Activated CD4-positive, alpha-beta T cell treated with anti-CD3 and anti-CD28 coated beads, Interleukin-2, amount 50 U/mL, for 16 hours (primary cell): ENCODE measurements at regions not wholly inside any gene's neighbourhood (a gene's known extent, or its start where the extent isn't known, plus 50 kb on each side); places are given as distances from the start of the nearest gene placed in this dataset.

Experiments
- DNase-seq: peaks from one replicate; pipeline ENCODE4 v3.0.0-alpha.2; 2020

GRCh38 chr15:39227001-39227400, 353.9 kb upstream of the THBS1 start:
- no peak for DNase-seq

DNA sequence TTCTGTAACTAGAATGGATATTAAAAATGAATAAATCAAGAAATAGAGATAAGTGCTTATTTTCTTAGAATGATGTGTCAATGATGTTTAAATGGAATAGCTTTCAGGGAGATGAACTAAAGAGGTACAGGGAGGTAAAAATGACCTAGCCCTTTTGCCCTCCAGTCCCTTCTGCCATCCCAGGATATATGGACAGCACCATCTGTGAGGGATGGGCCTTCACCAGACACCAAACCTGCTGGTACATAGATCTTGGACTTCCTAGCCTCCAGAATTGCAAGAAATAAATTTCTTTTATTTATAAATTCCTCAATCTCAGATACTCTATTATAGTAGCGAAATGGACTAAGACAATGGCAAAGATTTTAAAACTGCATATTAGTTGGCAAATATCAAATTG, 352.0 kb upstream of the THBS1 start:
- no peak for DNase-seq

DNA sequence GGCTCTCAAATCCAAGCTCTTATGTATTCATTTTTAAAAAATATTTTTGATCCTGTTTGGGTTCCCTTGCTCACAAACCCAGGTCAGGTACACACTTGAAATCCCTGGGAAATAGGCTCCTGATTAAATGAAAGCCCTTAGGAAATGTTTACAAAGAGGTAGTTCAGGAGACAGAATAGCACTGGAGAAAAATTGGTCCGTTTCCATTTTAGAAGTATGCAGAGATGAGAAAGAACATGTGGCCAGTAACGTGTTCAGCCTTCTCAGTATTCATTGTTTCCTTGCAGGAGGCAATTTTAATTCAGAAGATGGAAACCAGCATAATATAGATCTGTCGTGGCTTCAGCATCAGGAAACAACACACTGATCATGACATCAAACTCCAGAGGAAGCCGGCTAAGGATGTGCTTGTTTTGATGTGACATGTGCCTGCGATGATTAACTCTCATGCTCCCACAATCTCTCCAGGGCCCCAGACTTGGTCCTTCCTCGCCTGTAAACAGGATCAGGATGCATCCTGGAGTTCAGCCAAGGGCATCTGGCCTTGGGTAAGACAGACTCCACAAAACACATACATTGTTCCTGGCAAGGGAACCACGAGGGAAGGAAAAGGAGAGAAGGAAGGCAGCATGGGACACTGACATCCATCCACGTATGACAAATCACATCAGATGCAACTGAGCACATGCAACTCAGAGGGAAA, 350.5 kb upstream of the THBS1 start:
- no peak for DNase-seq

DNA sequence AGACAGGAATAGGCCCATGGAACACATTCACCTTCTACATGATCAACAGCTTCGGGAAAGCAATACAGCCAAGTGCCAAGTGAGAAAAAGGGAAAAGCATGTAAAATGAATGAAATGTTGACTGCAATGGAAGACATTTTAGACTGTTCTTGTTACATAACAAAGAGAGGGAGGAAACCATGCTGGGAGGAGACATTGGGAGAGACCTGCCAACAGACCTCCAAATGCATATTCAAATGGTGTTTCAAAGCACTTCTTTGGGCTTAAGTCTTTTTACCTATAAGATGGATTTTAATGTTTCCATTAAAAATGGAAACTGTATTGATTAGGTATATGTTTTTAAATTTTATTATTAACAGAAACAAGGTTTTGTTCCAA, 350.0 kb upstream of the THBS1 start:
- DNase-seq: no peak

DNA sequence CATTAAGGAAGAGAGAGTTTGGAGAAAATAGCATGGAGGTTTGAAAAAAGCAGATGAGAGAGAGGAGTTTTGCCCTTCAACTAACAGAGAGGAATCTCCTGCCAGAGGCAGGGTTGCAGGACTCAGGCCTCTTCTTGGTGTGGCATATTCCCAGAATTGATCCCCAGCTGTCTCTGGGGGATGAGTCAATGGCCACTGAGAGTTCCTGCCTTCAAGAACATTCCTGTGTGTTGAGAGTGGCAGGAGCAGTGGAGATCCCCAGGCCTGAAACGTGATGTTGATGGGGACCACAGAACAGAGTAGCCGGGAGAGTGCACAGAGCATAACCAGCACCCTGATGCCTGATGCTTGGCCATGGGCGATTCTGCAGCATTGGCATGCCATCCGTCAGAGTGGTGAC, 348.4 kb upstream of the THBS1 start:
- DNase-seq: no peak

DNA sequence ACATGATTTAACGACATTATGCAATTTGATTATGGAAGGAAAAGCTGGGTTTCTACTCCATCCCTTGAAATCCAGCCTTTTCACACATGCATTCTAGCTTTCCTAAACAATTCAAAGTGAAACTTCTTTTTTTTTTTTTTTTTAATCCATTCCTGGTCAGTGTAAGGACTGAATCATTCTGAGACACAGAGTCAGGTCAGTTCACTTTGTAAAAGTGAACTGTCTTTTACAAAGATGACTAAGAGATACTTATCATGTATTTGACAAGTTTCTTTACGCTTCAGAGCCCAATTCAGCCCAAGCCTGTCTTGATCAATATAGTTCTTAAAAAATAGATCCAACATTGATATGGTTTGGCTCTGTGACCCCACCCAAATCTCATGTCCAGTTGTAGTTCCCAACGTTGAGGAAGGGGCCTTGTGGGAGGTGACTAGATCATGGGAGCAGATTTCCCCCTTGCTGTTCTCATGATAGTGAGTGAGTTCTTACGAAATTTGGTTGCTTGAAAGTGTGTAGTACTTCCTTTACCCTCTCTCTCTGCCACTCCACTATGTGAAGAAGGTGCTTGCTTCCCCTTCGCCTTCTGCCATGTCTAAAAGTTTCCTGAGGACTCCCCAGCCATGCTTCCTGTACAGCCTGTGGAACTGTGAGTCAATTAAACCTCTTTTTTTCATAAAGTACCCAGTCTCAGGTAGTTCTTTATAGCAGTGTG, 345.6 kb upstream of the THBS1 start:
- peak; percentile 24 for DNase-seq

- no peak for DNase-seq
Measured at GRCh38 chr15:39236375-39236774, 344.5 kb upstream of the THBS1 start.

DNA sequence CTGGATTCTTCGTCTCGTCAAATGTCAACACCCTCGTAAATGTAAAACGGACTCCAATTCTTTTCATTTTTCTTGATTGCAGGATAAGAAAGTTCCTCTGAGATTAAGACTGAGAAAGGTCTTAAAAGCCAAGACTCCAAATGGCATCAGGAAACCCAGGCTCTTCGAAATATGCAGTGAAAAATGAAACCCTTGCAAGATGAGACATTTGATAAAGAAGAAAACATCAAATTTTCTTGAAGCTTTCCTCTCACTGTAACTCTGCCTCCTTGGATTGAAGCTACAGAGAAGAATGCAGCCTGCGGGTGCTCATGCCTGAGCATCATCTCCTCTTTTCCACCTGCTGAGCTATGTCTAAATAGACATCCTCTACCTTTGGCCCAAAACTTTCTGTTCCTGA, 342.4 kb upstream of the THBS1 start:
- DNase-seq: no peak

GRCh38 chr15:39239562-39239961, 341.3 kb upstream of the THBS1 start:
- no peak for DNase-seq

GRCh38 chr15:39242345-39242744, 338.5 kb upstream of the THBS1 start:
- no peak for DNase-seq

GRCh38 chr15:39243396-39243795, 337.5 kb upstream of the THBS1 start:
- DNase-seq: no peak

DNA sequence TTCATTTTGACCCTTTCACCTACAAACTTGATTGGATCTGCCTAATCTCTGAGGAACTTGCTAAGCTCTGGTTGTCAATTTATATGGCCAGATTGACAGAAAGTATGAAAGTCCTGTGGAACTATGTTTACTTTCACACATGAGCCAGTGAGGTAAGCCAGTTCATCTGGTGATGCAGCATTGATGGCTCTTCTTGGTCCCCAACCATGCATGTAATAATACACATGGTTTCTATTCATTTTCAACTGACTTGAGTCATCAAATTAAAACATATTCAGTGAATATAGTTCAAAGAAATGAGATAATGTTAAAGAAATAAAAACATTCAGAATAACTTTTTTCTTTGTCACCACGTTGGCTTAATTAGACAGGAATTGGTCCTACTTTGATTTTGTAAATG, 336.1 kb upstream of the THBS1 start:
- no peak for DNase-seq

DNA sequence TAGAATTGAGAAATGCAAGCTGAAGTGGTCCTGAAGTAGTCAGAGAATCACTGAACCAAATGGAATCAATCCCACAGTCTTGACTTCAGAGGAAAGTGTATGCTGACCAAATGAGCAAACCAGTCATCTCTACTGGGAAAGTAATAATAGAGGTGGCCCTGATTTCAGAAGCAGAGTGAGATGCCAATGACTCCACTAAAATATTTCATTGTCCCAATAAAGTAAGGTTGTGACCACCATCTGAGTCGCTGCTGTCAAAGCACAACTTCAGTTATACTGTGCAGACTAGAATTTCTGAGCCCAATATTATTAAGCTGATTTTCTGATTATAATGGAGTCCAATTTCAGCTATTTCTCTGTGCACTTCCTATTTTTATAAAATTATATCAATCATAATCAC, 334.4 kb upstream of the THBS1 start:
- no peak for DNase-seq

- no peak for DNase-seq
Measured at GRCh38 chr15:39247574-39247973, 333.3 kb upstream of the THBS1 start.

DNA sequence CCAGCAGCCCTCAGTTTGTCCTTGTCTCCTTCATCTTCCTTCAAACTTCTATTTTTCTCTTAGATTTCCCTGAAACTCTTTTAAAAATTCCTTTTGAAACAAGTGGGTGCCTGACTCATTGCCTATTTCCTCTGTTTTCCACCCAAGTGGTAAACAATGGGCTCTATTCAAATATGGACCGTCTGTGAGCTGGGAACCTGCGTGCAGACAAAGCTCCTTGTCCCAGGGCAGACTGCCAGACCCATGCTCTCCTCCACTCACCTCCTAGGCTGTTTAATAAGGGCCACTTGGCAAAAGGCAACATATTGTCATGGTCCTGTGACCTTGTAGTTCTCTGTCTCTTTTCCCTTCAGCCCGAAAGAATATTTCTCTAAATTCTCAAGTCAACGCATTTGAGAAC, 332.7 kb upstream of the THBS1 start:
- DNase-seq: no peak

DNA sequence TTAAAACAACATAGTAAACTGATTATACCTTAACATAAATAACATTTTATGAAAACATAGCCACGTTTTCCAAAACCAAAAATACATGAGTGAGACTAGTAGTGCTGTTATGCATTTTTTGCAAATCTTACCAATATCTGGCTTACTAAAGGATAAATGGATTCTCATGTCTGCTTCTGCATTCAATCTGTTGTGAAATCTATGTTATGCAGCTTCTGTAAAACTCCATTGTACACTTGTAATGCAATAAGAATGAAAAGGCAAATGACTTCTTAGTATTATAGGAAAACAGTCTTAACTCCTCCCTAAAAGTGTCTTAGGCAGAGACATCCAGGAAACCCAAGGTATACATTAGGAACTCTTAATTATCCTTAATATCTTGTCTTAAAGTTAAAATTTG, 330.9 kb upstream of the THBS1 start:
- no peak for DNase-seq

- DNase-seq: no peak
Measured at GRCh38 chr15:39250460-39251186, 330.3 kb upstream of the THBS1 start.

DNA sequence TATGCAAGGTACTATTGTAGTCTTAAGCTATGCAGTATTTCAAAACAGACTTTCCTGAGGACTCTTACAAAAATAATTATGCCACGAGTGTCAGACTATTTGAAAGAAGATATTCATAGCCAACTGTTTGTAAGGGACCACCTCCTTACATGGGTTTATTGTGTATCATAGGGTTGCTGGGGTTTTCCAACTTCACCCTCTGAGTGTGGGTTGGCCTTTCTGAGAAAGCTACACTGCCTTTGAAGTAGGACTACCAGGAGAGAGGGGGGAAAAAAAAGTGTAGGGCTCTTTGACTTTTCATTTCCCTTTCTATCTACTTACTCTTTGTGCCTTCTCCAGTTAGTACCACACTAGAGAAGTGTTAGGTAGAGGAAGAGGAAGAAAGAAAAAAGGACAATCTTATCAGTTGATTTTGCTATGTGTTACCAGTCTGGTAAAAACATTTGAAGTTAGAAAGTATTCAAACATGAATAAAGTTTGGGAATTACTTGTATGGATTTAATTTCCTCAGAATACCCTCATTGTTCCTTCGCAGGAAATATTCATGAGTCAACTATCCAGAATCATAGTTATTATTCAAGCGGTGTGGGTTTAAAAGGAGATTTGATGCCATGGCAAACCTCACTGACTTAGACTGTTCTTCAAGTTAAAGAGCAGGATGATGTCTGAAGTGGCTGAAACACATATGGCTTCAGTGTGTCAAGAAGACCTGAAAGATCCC, 329.3 kb upstream of the THBS1 start:
- DNase-seq: no peak

DNA sequence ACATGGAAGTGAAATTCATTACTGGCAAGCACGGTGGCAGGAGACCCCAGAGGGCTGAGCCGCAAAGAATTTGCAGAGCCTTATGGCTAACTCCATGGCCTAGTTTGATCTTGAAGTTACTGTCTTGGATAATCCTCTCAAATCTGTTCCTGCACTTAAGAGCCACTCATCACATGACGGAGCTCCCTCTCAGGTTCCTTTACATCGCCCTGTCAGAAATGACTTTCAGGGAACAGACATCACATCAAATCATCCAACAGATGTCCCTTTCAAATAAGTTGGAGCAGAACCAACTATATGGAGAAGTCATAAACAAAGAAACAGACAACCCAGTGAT, 328.8 kb upstream of the THBS1 start:
- DNase-seq: no peak

DNA sequence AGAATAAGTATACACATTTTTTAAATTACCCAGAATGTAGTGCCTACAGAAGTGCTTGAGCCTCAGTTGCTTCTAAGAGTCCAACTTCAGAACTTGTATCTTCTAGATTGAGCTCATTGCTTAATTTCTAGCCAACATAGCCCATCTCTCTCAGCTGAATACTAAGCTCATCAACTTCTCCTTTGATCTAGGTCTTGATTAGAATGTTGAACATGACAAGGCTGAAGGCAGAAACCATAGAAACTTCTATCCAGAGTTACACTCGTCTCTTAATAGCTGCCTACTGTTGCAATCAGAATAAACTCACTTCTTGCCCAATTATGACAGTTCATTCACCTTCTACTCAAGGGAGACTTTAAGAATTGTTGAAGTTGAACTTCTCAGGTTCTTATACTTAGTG, 327.3 kb upstream of the THBS1 start:
- DNase-seq: no peak

DNA sequence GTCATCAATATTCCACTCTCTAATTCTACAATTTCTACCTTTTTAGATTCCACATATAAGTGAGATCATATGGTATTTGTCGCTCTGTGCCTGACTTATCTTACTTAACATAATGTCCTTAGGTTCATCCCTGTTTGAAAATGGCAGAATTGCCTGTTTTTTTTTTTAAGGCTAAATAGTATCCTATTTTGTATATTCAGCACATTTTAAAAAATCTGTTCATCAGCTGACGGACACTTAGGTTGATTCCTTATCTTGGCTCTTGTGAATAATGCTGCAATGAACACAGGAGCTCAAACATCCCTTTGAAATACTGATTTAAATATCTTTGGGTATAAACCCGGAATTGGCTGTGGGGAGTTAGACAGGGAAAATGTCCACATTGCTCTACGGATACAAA, 326.7 kb upstream of the THBS1 start:
- no peak for DNase-seq

DNA sequence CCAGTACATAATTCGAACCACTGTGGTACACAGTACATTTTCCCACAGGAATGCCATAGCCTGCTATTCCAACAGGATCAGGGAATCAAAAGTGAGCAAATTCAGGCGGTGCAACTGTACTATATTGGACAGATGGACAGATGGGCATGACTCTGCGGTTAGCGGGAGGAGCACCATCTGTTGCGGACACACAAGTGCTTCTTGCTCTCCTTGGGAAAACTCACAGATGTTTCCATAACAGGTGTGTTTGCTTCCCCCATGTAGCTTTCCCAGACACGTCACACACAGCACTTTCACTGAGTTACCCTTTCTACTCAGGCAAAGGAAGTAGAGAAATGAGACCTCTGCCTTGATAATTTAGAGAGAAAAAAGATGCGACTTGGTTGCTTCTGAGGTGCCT, 325.1 kb upstream of the THBS1 start:
- no peak for DNase-seq

- DNase-seq: no peak
Measured at GRCh38 chr15:39260391-39260790, 320.5 kb upstream of the THBS1 start.

DNA sequence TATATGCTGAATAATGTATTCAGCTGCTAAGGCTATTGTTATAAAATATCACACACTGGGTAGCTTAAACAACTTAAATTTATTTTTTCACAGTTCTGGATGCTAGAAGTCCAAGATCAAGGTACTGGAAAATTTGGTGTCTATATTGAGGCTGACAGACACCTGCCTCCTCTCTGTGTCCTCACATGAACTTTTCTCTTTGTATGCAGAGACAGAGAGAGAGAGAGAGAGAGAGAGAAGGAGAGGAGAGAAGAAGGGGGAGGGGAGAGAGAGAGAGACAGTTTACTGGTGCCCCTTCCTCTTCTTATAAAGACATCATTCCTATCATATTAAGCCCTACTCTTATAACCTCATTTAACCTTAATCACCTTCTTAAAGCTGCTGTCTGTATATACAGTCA, 320.1 kb upstream of the THBS1 start:
- DNase-seq: no peak
